ENCODE measurements at regions not wholly inside any gene's neighbourhood (a gene's known extent, or its start where the extent isn't known, plus 50 kb on each side); places are given as distances from the start of the nearest gene placed in this dataset.
A peak's percentile ranks its signal among the peaks of the same experiment; 100 is the strongest.

DNA sequence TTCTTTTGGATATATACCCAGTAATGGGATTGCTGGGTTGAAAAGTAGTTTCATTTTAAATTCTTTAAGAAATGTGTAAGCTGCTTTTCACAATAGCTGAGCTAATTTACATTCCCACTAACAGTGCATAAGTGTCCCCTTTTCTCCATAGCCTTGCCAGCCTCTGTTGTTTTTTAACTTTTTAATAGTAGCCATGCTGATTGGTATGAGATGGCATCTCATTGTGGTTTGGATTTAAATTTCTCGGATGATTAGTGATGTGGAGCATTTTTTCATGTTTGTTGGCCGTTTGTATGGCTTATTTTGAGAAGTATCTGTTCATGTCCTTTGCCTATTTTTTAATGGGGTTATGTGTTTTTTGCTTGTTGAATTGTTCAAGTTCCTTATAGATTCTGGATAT, 444.3 kb upstream of the ATP11B start:
- Mint-ChIP-seq H3K4me3 (ENCODE audit: unreplicated experiment) (no peak overlapping the region), H3K36me3 (ENCODE audit: low read depth, unreplicated experiment) (no peaks in the 10 kb centered on the region), H3K9me3 (ENCODE audit: unreplicated experiment) (no peaks in the 10 kb centered on the region), H3K4me1 (ENCODE audit: low read depth, unreplicated experiment) (peaks cover 5% of the 10 kb centered on the region), H3K27me3 (ENCODE audit: low read depth, unreplicated experiment) (no peaks in the 10 kb centered on the region), H3K27ac (ENCODE audit: unreplicated experiment) (no peak overlapping the region)
- TF ChIP-seq EZH2 (IDR thresholded peaks at IDR 0.05; ENCODE audit: insufficient read depth, low read length) (no peak), CTCF (IDR thresholded peaks at IDR 0.05; ENCODE audit: insufficient read depth, low read depth, low read length) (no peak)
- Histone ChIP-seq H3K79me2 (ENCODE audit: insufficient read depth, low read length) (no peaks in the 10 kb centered on the region), H3K27ac (ENCODE audit: low read depth, low read length) (no peak overlapping the region), H3K4me2 (ENCODE audit: low read length) (peak overlapping the region; percentile 32), H3K36me3 (ENCODE audit: insufficient read depth, low read length) (no peaks in the 10 kb centered on the region), H4K20me1 (ENCODE audit: insufficient read depth, low read length) (no peaks in the 10 kb centered on the region), H3K9me3 (ENCODE audit: insufficient read depth, low read depth, low read length) (no peaks in the 10 kb centered on the region), H3K4me1 (ENCODE audit: insufficient read depth, low read length) (no peaks in the 10 kb centered on the region), H3K4me3 (ENCODE audit: insufficient read depth, low read depth, low read length) (no peak overlapping the region), H3K9ac (ENCODE audit: low read length) (no peak overlapping the region), H2AFZ (ENCODE audit: low read depth, low read length) (no peak overlapping the region), H3K27me3 (ENCODE audit: insufficient read depth, low read length) (no peaks in the 10 kb centered on the region)
- no peak for FAIRE-seq
- no peak for DNase-seq (ENCODE audit: low read depth)

DNA sequence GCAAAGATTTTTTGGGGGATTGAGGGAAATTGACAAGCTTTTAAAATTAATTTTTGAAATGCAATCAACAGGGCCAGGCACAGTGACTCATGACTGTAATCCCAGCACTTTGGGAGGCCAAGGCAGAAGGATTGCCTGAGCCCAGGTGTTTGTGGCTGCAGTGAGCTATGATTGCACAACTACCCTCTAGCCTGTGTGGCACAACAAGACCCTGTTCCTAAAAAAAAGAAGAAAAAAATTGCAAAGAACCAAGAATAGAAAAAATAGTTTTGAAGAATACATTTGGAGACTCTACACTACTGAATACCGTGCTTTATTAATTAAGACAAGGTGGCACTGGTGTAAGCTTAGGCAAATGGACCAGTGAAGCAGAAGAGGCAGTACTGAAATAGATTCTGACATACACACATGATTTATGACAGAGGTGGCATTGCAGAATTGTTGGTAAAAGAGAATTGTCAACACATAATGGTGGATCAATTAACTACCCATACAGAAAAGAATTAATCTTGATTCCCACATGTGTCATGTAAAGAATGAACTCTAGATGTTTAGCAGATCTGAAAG, 443.3 kb upstream of the ATP11B start:
- Histone ChIP-seq H3K4me3 (ENCODE audit: insufficient read depth, low read depth, low read length) (no peak overlapping the region), H3K27ac (ENCODE audit: low read depth, low read length) (no peak overlapping the region), H3K9ac (ENCODE audit: low read length) (no peak overlapping the region), H3K36me3 (ENCODE audit: insufficient read depth, low read length) (no peaks in the 10 kb centered on the region), H3K9me3 (ENCODE audit: insufficient read depth, low read depth, low read length) (no peaks in the 10 kb centered on the region), H3K79me2 (ENCODE audit: insufficient read depth, low read length) (no peaks in the 10 kb centered on the region), H3K4me1 (ENCODE audit: insufficient read depth, low read length) (no peaks in the 10 kb centered on the region), H3K4me2 (ENCODE audit: low read length) (no peak overlapping the region), H2AFZ (ENCODE audit: low read depth, low read length) (no peak overlapping the region), H3K27me3 (ENCODE audit: insufficient read depth, low read length) (no peaks in the 10 kb centered on the region), H4K20me1 (ENCODE audit: insufficient read depth, low read length) (no peaks in the 10 kb centered on the region)
- FAIRE-seq (no peak), DNase-seq (ENCODE audit: low read depth) (no peak)
- no peaks in the 10 kb centered on the region for H3K36me3 Mint-ChIP-seq (ENCODE audit: low read depth, unreplicated experiment)
- H3K4me1 Mint-ChIP-seq (ENCODE audit: low read depth, unreplicated experiment), result peaks cover 5% of the 10 kb centered on the region
- H3K27me3 Mint-ChIP-seq (ENCODE audit: low read depth, unreplicated experiment), result no peaks in the 10 kb centered on the region
- no peak overlapping the region for H3K4me3 Mint-ChIP-seq (ENCODE audit: unreplicated experiment)
- no peak overlapping the region for H3K27ac Mint-ChIP-seq (ENCODE audit: unreplicated experiment)
- no peaks in the 10 kb centered on the region for H3K9me3 Mint-ChIP-seq (ENCODE audit: unreplicated experiment)
- no peak for TF ChIP-seq EZH2 (IDR thresholded peaks at IDR 0.05; ENCODE audit: insufficient read depth, low read length)
- TF ChIP-seq CTCF (IDR thresholded peaks at IDR 0.05; ENCODE audit: insufficient read depth, low read depth, low read length), result no peak

GRCh38 chr3:182357928-182358327, 435.4 kb upstream of the ATP11B start:
- no peaks in the 10 kb centered on the region for H3K4me1 ChIP-seq (ENCODE audit: insufficient read depth, low read length)
- no peak overlapping the region for H3K9ac ChIP-seq (ENCODE audit: low read length)
- no peaks in the 10 kb centered on the region for H3K79me2 ChIP-seq (ENCODE audit: insufficient read depth, low read length)
- H3K4me3 ChIP-seq (ENCODE audit: insufficient read depth, low read depth, low read length), result no peak overlapping the region
- H3K4me1 Mint-ChIP-seq (ENCODE audit: low read depth, unreplicated experiment), result peaks cover 9% of the 10 kb centered on the region
- peaks cover 3% of the 10 kb centered on the region for H3K27me3 ChIP-seq (ENCODE audit: insufficient read depth, low read length)
- H3K27me3 Mint-ChIP-seq (ENCODE audit: low read depth, unreplicated experiment), result no peaks in the 10 kb centered on the region
- H3K4me3 Mint-ChIP-seq (ENCODE audit: unreplicated experiment), result no peak overlapping the region
- no peak overlapping the region for H3K4me2 ChIP-seq (ENCODE audit: low read length)
- H3K36me3 Mint-ChIP-seq (ENCODE audit: low read depth, unreplicated experiment), result no peaks in the 10 kb centered on the region
- FAIRE-seq (no peak), DNase-seq (ENCODE audit: low read depth) (no peak)
- no peaks in the 10 kb centered on the region for H4K20me1 ChIP-seq (ENCODE audit: insufficient read depth, low read length)
- no peak overlapping the region for H3K27ac Mint-ChIP-seq (ENCODE audit: unreplicated experiment)
- H3K36me3 ChIP-seq (ENCODE audit: insufficient read depth, low read length), result no peaks in the 10 kb centered on the region
- no peak overlapping the region for H3K27ac ChIP-seq (ENCODE audit: low read depth, low read length)
- TF ChIP-seq CTCF (IDR thresholded peaks at IDR 0.05; ENCODE audit: insufficient read depth, low read depth, low read length), result no peak
- TF ChIP-seq EZH2 (IDR thresholded peaks at IDR 0.05; ENCODE audit: insufficient read depth, low read length), result no peak
- H3K9me3 Mint-ChIP-seq (ENCODE audit: unreplicated experiment), result no peaks in the 10 kb centered on the region
- H3K9me3 ChIP-seq (ENCODE audit: insufficient read depth, low read depth, low read length), result no peaks in the 10 kb centered on the region
- no peak overlapping the region for H2AFZ ChIP-seq (ENCODE audit: low read depth, low read length)

All from astrocyte (in vitro differentiated cells and primary cell).